Inflammatory macrophage treated with lipopolysaccharide for 1 hour (primary cell): ENCODE measurements at regions not wholly inside any gene's neighbourhood (a gene's known extent, or its start where the extent isn't known, plus 50 kb on each side); places are given as distances from the start of the nearest gene placed in this dataset.

ENCODE experiments used
- DNase-seq, 2 donors: peaks; one replicate each; pipeline ENCODE4 v3.0.0-alpha.2; 2020 to 2022

DNA sequence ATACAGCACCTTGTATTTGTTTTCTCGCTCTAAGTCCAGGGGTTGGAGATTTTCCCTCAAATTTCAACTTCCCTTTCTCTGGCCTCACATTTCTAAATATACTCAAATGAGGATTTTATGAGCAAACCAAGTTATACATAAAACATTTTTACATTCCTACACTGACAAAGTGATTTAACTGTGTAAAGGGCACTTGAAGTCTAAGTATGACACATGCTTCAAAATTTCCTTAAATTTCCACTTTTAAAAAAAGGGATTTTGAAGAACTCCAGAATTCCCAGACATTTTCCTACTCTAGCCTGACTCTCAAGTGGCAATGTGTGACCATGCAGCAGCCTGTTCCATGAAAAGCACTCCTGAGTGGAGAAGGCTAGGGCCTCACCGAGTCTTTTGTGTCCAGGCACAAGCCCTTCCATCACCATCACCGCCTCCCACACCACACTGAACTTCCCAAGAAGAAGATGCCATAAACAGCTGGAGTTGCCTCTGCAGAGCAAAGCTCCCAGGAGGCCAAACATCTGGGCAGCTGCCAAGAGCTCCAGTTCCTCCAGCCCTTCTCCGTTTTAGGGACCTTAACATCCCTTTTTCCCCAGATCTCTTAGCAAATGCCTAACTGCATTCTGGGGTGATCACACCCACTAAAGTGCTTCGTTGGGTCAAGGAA, 68.9 kb downstream of the NCR2 start:
- DNase-seq: no peak

DNA sequence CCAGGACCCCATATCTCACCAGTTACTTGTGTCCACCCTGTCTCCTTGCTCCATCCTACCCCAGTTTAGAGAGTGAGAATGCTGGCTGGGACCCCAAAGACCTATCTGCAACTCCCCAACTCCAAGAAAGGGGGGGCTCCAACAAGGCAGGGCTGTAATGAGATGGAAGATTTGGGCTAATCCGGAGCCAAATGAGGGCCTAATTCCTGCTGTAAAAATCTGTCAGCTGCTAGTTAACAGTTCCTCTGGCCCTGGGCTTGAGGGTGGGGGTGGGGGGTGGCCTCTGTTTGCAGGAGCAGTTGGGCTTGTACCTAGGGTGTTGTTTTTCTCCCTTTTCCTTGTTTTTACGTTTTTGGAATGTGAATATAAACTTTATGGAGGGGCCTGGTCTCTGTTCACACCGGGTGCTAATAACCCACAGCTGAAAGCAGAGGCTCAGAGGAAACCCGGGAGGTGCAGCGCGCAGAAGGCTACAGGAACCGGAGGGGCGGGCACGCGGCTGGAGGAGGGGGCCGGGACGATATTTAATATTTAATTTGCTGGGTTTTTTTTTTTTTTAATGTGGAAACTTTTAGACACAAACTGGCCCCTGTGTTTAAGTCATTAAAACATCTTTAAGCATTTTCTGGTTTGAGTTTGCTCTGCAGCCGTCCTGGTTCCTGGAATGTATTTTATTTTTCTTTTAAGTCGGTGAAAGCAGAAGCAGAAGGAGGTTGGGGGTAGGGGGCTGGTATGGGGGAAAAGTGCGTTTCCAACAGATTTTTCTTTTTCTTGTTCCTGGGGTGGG, 70.7 kb downstream of the NCR2 start:
- no peak for DNase-seq

DNA sequence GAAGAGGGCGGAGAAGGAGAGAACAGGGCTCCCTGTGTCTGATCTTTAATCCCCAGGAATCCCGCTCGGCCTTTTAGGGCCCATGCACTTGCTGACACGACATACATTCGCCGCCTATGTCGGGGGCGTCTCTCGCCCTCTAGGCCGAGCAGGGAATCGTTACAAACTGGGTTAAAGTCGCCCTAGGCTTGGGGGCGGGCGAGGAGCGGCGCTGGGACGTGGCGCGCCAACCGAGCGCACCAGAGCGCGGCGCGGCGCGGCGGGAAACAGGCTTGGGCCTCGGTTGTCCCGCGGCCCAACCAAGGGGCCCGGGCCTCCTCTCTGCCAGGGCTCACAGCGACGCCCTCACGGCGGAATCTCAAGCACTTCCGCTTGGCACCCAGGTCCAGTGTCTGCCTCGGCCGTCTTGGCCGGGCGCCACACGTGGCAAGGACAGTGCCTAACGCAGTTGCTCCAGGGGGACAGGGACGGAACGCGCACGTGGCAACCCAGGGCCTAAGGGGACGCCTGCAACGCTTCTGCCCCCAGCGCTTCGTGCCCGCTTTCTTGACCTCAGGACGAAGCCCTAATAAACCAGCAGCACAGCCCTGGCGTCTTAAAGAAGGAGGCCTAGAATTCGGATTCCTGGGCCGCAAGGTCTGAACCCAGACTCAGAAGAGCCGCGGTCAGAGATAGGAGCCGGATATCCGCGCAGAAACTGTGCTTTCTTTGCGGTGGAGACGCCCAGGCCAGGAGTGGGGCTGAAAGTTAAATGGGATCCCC, 71.5 kb downstream of the NCR2 start:
- DNase-seq: no peak

DNA sequence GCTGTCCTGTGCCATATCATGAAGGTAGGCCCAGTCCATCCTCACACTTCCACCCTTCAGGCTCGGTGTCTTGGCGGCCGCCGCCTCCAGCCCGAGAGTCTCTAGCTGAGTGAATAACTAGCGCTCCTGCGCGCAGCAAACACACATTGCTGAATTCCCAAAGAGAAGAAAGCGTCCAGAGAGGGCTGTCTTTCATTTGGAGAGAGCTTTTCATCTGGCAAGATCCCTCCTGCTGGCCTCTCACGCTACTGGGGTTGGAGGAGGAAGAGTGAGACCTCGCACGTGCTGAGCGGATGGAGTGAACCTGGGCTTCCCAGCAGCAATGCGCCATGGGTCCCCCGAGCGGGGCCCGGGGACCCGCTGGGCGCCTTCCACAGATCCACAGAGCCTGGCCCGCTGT, 73.2 kb downstream of the NCR2 start:
- no peak for DNase-seq

DNA sequence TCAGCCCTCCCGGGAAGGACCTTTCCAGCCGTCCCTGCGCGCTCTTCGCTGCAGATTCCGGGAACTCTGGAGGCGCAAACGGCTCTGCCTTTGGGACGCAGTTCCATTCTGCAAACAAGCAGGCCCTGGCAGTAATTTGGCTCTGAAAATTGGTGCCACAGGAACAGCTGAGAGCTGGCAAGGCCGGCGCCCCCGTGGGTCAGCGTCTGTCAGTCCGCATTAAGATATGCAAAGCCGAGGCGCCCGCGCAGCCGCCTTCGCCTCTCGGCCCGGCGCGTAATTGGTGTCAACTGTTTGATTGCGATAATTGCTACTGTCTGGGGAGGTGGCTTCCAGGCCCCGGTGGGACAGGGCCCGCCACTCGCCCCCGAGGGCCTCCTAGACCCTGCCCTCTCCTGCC, 73.6 kb downstream of the NCR2 start:
- no peak for DNase-seq

DNA sequence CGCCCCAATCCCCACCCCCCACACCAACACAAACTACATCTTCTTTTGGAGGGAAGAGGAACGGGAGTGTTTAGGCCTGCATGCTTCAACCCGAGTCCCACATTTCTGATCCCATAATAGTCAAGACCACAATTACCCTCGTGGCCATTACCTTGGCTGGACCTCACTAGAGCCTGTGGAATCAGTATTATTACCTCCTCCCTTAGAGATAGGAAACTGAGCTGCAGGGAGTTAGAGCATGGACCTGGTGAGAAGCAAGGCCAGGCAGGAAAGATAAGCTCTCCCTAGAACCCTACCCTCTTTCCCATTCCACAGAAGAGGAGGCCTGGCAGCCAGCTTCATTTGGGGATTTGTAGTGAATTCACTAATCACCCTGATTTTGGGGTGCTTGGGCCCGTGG, 74.1 kb downstream of the NCR2 start:
- no peak for DNase-seq

DNA sequence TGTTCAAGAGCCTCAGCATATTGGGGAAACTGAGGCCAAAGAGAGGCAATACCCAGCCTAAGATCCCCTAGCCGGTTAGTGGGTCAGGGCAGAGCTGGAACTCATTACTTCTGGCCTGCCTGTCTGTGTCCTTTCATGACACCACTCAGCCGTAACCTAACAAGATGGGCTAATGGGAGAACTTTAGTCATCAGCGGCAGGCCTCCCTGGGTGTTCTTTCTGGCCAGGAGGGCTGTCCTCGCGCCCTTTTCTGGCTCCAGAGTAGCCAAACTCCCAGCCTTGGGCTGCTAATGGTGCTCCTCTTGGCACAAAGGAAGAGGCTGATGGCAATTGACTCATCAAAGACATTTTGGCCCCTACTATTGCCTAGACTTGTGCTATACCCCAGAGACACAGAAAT, 76.6 kb downstream of the NCR2 start:
- no peak for DNase-seq

DNA sequence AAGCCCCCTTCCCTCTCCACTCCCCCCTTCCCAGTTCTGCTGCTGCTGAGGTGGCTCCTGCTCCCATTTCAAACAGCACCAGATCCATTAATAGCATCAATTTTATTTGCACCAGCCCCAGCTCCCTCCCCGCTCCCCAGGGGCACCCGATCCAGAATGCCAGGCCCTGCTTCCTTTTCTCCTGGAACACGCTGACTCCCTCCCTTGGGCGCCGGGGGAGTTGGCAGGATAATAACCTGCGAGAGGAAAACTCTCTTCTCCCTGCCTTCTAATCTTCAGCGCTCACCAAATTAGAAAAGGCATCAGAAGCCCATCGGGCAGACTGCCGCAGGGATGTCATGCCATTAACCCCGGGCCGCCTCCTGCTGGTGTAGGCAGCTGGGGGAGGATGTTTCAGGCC, 77.8 kb downstream of the NCR2 start:
- DNase-seq: no peak

DNA sequence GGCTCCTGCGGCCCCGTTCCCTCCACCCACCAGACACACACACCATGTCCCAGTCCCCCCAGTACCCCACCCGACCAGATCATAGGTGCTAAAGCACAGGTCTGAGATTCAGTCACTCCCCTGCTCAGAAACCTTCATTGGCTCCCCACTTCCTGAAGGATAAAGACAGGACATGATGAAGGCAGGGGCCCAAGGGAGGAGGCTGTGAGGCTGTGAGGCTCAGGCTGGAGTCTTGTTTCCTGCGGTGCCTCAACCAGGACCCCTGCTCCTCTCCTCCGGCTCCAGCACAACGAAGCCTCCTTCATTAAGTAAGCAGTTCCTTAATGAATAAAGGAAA, 81.1 kb downstream of the NCR2 start:
- DNase-seq: no peak

DNA sequence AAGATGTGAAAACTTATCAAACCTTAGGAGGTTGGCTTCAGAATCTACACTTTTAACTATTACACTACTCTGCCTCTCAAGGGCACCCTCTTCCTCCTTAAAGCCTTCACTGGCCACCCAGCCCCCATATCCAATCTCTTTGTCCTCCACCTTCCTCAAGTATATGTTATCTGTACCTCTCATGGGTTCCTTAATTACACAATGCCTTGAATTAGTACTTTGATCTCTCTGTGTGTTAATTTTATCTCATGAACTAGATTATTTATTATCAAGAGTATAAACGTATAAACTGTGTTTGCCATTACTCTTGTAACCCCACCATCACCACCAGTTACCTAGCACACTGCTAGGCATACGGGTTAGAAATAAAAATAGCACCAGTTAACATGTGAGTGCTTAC, 83.3 kb downstream of the NCR2 start:
- DNase-seq: no peak

DNA sequence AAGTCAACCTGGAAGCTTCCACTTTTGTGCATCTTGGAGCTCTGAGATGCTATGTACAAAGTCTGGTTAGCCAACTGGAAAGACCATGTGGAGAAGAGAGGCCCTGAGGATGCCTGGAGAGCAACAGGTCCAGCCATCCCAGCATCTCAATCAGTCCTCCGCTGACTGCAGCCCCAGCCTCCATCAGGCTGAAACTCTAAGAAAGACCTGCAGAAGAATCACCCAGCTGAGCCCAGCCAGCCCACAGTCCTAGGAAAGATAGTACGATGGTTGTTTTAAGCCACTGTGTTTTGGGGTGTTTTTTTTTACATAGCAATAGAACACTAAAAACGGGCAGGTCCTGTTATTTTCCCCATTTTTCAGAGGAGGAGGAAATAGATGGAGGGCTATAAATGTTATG, 84.0 kb downstream of the NCR2 start:
- no peak for DNase-seq

DNA sequence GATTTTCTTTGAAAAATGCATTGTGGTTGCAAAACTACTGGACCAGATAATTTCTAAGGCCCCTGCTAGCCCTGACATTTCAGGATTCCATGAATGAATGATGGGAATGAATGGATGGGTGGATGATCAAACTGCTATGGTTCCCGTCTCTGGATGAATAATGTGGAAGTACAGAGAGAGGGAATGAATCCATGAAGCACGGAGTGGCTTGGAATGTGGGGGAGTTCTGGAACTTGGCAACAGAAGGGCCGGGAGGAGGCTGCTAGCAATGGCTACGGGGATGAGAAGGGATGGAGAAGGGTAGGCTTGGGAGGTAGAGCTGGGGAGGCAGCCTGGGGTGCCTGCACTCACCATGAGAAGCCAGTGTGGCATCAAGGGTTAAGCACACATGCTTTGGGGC, 84.8 kb downstream of the NCR2 start:
- DNase-seq: no peak

DNA sequence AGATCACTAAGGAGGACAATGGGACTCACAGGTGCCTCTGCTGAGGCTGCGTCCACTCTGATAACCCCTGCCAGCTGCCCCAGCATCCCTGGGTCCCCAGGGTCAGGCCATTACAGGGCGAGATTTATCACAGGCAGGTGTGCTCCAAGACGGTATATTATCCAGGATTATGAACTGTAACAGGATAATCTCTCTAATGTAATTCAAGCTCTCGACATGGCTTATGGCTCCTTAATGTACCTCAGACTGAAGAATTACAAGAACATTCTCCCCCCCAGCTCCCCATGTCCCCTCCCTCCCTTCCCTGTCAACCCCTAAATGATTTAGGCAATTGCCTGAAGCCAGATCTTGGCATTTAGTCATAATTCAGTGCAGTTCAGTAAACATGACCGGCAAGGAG, 86.8 kb downstream of the NCR2 start:
- no peak for DNase-seq

DNA sequence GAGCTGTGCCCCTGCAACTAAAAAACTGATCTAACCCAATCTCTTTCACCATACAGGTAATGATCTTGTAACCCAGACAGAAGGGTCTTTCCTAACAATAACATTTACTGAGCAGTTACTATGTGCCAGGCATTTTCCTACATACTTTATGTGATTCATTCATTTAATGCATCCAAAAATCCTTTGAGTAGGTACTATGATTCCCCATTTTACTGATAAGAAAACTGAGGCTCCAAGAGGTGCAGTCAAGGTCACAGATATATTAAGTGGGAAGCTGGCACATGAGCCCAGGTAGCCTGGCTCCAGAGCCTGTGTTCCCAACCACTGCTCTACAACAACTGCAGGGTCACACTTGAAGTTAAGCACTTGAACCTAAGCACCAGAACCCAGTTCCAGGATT, 87.6 kb downstream of the NCR2 start:
- no peak for DNase-seq

DNA sequence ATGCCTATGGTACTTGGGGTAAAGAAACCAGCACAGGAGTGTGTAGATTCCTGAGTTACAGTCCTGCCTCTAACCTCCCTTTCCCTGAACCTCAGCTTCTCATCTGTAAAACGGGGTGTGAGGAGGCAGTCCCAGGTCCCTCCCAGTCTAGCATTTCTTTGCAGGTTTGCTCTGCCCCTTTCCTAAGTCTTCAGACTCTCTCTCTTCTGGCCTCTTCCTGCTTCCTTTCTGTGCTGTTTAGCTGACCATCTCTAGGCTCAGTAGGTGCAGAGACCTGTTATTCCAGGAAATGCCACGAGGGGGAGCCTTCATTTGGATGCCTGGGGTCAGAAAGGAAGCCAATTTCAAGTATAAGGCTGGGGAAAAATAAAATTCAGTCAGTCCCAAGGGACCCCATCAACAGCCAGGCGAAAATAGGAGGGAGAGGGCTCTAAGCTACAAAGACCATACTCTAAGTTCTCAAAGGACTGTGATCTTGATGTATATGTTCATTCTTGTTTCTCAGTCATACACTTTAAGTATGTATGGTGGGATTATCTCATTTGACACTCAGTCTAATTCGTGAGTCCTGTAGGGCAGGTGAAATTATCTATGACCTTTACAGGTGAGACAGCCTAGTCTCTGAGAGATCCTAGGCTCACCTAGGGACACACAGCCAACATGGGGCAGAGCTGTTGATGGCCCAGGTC, 89.1 kb downstream of the NCR2 start:
- peak; percentile 37 to 96 for DNase-seq

DNA sequence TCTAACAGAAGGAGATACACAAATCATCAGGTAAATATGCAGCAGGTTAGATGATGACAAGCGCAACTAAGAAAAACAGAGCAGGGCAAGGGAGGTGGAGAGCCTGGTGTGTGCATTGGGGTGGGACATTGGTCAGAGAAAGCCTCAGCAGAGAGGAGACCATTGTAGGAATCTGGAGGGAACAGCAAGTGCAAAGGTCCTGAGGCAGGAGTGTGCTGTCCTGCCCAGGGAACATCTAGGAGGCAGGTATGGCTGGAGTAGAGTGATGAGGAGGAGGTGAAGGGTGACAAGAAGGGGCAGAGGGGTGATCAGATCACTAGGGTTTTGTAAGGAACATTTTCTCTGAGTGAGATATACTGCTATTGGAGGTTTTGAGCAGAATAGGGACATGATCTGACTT, 90.1 kb downstream of the NCR2 start:
- no peak for DNase-seq

DNA sequence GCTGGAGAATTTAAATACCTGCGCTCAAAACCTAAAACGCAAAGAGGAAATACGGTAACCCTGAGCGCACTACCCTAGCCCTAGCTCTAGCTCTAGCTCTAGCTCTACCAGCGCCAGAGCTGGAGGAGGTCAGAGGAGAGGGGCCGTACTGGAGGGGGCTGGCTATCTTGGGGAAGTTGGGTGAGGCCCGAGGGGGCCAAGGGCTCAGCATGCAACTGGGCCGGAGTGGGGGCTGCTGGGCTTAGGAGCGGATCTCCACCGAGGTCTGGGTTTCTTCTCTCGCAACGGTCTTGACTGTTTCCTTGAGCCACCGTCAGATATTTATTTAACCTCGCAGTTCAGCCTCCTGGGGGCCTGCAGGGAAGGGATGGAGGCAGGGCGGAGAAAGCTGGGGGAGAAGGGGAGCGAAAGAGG, 91.0 kb downstream of the NCR2 start:
- no peak for DNase-seq

DNA sequence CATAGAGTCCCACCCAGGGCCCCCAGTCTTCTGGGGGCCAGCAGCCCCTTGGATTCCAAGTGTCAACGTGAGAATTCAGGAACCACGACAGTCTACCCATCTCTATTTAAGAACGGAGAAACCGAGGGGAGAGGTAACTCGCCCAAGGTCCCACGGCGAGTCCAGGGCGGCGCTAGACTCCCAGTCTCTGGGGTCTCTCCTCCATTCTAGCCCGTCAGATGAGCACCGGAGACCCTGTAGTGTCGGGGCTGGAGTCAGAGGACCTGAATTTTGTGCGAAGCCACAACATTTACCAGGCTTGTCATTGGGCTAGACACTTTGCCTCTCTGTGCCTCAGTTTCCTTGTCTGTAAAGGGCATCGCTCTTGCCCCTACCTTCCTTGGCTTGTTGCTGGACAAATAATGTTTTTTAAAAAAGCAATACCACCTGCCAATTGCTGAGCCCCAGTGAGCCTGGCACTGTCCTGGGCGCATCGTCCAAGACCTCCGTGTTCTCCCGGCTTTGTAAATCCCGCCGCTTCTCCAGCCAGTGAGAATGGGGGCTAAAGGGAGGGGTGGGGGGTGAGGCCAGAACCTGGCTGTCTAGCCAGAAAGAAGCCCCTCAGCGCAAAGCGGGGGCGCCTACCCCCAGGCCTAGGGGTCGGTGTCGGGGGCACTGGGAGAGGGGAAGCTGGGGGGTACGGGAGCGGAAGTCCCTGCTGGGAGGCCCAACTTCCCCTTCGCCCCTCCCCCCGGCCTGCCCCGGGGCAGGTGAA, 91.7 kb downstream of the NCR2 start:
- no peak for DNase-seq

DNA sequence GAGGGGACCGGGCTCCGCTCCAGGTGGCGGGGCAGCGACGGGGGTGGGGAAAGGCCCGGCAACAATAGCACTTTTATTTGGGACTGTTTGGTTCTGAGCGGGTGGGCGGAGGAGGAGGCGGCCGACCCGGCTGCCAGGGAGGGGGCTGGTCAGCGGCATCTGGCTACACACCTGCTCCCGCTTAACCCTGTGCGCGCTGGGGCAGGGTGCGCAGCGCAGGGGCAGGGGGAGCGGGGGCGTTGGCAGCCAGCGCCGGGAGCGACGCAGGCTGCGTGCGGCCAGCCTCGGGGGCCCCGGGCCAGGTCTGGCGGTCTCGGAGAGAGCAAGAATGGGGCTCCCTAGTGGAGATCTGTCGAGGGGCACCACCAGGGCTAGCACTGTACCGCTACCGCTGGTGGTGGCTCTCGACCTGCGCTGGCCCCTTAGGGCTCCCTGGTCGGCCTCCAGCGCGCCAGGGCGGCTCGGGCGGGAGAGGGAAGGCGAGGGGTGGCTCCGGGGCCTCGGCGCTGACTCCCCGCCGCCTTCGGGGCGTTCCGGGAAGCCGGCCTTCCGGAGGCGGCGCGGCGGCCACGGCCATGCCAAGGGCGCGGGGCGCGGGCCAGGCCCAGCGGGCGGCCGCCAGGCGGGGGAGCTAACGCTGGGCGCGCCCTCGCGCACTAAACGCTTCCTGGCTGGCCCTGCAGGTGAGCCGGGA, 92.4 kb downstream of the NCR2 start:
- no peak for DNase-seq

DNA sequence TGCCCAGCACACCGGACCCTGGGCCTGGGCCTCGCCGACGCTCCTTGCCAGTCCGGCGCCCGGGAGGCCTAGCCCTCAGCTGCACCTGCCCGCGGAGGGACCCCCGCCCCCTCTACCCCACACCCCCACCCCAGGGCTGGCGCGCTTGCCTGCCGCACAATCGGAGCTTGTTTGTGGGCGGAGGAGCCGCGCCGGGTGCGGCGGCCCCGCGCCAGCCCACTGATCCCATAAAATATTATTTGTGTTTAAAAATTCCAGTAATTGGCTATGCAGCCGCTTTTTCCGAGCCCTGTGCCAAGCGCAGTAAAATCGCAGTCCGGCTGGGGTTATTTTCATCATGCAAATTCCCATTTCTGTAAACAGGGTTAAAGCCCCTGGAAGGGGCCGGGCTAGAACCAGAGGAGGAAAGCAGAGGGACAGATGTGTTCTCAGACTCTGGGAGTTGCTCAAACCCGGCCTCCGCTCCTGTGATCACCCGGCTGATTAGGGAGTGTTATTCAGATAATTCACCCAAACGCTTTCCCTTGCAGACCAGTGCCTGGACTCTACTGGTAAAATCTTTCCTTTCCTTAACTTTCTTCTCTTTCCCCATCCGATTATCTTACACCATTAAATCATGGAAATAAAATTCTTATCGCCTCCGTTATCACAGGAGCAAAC, 93.1 kb downstream of the NCR2 start:
- DNase-seq: no peak

DNA sequence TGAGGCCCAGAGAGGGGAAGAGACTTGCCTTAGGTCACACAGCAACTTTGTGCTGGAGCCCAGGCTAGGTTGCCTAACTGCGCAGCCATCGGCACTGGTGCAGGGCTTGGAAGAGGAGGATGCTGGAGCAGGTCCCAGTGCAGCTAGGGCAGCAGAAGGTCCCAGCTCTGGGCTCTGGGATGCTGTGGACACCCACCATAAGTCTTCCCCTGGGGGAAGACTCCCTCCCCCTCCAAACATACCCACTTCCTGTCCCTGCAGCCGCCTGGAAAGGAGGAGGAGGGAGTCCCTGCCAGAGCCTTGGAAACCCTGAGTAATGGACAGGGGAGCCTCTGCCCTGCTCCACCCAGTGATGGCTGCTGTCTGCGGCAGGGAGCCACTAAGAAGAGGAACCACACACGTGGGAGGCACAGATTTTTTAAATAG, 93.6 kb downstream of the NCR2 start:
- DNase-seq: peak; percentile 45 to 52
